ENCODE measurements at regions not wholly inside any gene's neighbourhood (a gene's known extent, or its start where the extent isn't known, plus 50 kb on each side); places are given as distances from the start of the nearest gene placed in this dataset.

DNA sequence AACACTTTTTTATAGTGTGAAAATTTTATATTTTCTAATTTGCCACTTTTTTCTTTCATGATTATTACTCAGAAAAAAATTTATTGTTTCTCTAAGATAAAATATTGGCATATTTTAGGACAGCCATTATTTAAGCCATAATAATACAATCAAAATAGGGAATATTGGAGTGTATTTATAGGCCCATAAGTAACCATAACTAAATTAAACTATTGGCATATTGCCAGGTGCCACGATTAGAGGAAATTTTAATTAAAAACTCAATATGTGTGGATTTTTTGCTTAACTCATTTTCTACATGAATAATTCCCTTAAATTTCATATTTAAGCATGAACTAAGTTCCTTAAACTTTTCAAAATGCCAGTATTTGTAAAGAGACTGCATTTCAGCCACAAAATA is 587.8 kb downstream of the IPMK start:
- no peak for TF ChIP-seq ZNF70 (CRISPR knock-in tag; IDR thresholded peaks at IDR 0.05)
- TF ChIP-seq RARB (CRISPR knock-in tag; IDR thresholded peaks at IDR 0.05), result no peak
- TF ChIP-seq, protein P1, sequence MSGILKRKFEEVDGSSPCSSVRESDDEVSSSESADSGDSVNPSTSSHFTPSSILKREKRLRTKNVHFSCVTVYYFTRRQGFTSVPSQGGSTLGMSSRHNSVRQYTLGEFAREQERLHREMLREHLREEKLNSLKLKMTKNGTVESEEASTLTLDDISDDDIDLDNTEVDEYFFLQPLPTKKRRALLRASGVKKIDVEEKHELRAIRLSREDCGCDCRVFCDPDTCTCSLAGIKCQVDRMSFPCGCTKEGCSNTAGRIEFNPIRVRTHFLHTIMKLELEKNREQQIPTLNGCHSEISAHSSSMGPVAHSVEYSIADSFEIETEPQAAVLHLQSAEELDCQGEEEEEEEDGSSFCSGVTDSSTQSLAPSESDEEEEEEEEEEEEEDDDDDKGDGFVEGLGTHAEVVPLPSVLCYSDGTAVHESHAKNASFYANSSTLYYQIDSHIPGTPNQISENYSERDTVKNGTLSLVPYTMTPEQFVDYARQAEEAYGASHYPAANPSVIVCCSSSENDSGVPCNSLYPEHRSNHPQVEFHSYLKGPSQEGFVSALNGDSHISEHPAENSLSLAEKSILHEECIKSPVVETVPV (CRISPR knock-in tag; IDR thresholded peaks at IDR 0.05), result no peak
- TF ChIP-seq SNAI2 (CRISPR knock-in tag; IDR thresholded peaks at IDR 0.05), result no peak
- TF ChIP-seq TCF4 (CRISPR knock-in tag; IDR thresholded peaks at IDR 0.05; ENCODE audit: borderline replicate concordance), result no peak
- no peak for TF ChIP-seq PPARA (CRISPR knock-in tag; IDR thresholded peaks at IDR 0.05; ENCODE audit: borderline replicate concordance)
- TF ChIP-seq, protein P2, sequence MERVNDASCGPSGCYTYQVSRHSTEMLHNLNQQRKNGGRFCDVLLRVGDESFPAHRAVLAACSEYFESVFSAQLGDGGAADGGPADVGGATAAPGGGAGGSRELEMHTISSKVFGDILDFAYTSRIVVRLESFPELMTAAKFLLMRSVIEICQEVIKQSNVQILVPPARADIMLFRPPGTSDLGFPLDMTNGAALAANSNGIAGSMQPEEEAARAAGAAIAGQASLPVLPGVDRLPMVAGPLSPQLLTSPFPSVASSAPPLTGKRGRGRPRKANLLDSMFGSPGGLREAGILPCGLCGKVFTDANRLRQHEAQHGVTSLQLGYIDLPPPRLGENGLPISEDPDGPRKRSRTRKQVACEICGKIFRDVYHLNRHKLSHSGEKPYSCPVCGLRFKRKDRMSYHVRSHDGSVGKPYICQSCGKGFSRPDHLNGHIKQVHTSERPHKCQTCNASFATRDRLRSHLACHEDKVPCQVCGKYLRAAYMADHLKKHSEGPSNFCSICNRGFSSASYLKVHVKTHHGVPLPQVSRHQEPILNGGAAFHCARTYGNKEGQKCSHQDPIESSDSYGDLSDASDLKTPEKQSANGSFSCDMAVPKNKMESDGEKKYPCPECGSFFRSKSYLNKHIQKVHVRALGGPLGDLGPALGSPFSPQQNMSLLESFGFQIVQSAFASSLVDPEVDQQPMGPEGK (CRISPR knock-in tag; IDR thresholded peaks at IDR 0.05; ENCODE audit: borderline replicate concordance), result no peak
- TF ChIP-seq CSDC2 (CRISPR knock-in tag; IDR thresholded peaks at IDR 0.05), result no peak
- no peak for TF ChIP-seq TOX (CRISPR knock-in tag; IDR thresholded peaks at IDR 0.05; ENCODE audit: borderline replicate concordance)
- TF ChIP-seq BACH2 (CRISPR knock-in tag; IDR thresholded peaks at IDR 0.05; ENCODE audit: borderline replicate concordance), result no peak
- TF ChIP-seq ZNF8 (CRISPR knock-in tag; IDR thresholded peaks at IDR 0.05), result no peak
- TF ChIP-seq, protein P3, sequence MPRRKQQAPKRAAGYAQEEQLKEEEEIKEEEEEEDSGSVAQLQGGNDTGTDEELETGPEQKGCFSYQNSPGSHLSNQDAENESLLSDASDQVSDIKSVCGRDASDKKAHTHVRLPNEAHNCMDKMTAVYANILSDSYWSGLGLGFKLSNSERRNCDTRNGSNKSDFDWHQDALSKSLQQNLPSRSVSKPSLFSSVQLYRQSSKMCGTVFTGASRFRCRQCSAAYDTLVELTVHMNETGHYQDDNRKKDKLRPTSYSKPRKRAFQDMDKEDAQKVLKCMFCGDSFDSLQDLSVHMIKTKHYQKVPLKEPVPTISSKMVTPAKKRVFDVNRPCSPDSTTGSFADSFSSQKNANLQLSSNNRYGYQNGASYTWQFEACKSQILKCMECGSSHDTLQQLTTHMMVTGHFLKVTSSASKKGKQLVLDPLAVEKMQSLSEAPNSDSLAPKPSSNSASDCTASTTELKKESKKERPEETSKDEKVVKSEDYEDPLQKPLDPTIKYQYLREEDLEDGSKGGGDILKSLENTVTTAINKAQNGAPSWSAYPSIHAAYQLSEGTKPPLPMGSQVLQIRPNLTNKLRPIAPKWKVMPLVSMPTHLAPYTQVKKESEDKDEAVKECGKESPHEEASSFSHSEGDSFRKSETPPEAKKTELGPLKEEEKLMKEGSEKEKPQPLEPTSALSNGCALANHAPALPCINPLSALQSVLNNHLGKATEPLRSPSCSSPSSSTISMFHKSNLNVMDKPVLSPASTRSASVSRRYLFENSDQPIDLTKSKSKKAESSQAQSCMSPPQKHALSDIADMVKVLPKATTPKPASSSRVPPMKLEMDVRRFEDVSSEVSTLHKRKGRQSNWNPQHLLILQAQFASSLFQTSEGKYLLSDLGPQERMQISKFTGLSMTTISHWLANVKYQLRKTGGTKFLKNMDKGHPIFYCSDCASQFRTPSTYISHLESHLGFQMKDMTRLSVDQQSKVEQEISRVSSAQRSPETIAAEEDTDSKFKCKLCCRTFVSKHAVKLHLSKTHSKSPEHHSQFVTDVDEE (CRISPR knock-in tag; IDR thresholded peaks at IDR 0.05), result no peak
- TF ChIP-seq, protein P4, sequence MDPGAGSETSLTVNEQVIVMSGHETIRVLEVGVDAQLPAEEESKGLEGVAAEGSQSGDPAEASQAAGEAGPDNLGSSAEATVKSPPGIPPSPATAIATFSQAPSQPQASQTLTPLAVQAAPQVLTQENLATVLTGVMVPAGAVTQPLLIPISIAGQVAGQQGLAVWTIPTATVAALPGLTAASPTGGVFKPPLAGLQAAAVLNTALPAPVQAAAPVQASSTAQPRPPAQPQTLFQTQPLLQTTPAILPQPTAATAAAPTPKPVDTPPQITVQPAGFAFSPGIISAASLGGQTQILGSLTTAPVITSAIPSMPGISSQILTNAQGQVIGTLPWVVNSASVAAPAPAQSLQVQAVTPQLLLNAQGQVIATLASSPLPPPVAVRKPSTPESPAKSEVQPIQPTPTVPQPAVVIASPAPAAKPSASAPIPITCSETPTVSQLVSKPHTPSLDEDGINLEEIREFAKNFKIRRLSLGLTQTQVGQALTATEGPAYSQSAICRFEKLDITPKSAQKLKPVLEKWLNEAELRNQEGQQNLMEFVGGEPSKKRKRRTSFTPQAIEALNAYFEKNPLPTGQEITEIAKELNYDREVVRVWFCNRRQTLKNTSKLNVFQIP (CRISPR knock-in tag; IDR thresholded peaks at IDR 0.05; ENCODE audit: borderline replicate concordance, low read depth), result no peak
- TF ChIP-seq ARNTL (CRISPR knock-in tag; IDR thresholded peaks at IDR 0.05; ENCODE audit: borderline replicate concordance, low read depth), result no peak
- TF ChIP-seq ZNF565 (CRISPR knock-in tag; conservative IDR thresholded peaks at IDR 0.05; ENCODE audit: low read depth), result no peak
- no peak for TF ChIP-seq OSR1 (CRISPR knock-in tag; IDR thresholded peaks at IDR 0.05)
- no peak for TF ChIP-seq ISL1 (CRISPR knock-in tag; IDR thresholded peaks at IDR 0.05)
- no peak for TF ChIP-seq ESRRG (CRISPR knock-in tag; IDR thresholded peaks at IDR 0.05)
- TF ChIP-seq GLIS3 (CRISPR knock-in tag; IDR thresholded peaks at IDR 0.05), result no peak
- no peak for ATAC-seq

DNA sequence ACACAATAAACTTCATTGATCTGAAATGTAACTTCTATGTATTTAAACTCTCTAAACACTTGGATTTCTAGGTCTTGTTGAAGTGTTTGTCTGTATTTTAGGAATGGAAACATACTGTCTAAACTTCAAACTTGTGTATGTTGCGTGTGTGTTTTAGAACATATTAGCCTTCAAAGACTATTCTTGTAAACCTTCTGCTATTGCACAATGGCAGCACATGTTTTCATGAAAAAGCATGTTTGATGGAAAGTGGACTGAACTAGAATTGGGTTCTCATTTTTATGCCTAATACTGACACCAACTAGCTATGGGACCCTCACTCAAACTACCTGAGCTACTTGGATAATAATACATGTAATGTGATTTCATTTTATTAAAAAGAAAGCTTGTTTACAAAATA is 592.6 kb downstream of the IPMK start:
- ATAC-seq, result no peak
- TF ChIP-seq TOX (CRISPR knock-in tag; IDR thresholded peaks at IDR 0.05; ENCODE audit: borderline replicate concordance), result no peak
- TF ChIP-seq TCF4 (CRISPR knock-in tag; IDR thresholded peaks at IDR 0.05; ENCODE audit: borderline replicate concordance), result no peak
- TF ChIP-seq ZFP3 (CRISPR knock-in tag; IDR thresholded peaks at IDR 0.05), result no peak
- TF ChIP-seq GLIS3 (CRISPR knock-in tag; IDR thresholded peaks at IDR 0.05), result no peak
- no peak for TF ChIP-seq ZNF70 (CRISPR knock-in tag; IDR thresholded peaks at IDR 0.05)
- TF ChIP-seq ISL1 (CRISPR knock-in tag; IDR thresholded peaks at IDR 0.05), result no peak
- TF ChIP-seq CSDC2 (CRISPR knock-in tag; IDR thresholded peaks at IDR 0.05), result no peak

DNA sequence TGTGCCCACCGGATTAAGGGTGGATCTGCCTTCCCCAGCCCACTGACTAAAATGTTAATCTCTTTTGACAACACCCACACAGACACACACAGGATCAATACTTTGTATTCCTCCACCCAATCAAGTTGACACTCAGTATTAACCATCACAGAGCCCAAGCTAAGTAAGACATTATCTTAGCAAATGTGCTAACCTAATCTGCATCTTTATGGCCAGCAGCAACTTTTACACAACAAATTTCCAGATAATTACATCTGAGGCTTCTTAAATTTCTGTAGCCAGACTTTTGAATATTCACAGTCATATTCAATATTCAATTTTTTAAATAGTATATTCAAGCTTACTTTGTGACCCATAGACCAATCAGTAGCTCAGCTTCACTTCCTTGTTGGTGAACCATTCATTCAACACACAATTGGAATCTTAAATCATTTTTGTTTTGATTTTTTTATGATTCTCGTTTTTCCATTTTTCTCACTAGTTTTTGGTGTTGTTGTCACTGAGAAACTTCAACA is 594.2 kb downstream of the IPMK start:
- no peak for ATAC-seq
- TF ChIP-seq SNAI2 (CRISPR knock-in tag; IDR thresholded peaks at IDR 0.05) (no peak), ISL1 (CRISPR knock-in tag; IDR thresholded peaks at IDR 0.05) (no peak), ESRRG (CRISPR knock-in tag; IDR thresholded peaks at IDR 0.05) (no peak), TCF4 (CRISPR knock-in tag; IDR thresholded peaks at IDR 0.05; ENCODE audit: borderline replicate concordance) (no peak), ZNF70 (CRISPR knock-in tag; IDR thresholded peaks at IDR 0.05) (no peak), ARNTL (CRISPR knock-in tag; IDR thresholded peaks at IDR 0.05; ENCODE audit: borderline replicate concordance, low read depth) (no peak), ZFP30 (CRISPR knock-in tag; IDR thresholded peaks at IDR 0.05) (no peak), GLIS3 (CRISPR knock-in tag; IDR thresholded peaks at IDR 0.05) (no peak), PPARA (CRISPR knock-in tag; IDR thresholded peaks at IDR 0.05; ENCODE audit: borderline replicate concordance) (no peak), TOX (CRISPR knock-in tag; IDR thresholded peaks at IDR 0.05; ENCODE audit: borderline replicate concordance) (no peak), ZC3H10 (CRISPR knock-in tag; IDR thresholded peaks at IDR 0.05) (no peak), ZFP3 (CRISPR knock-in tag; IDR thresholded peaks at IDR 0.05) (no peak)
- TF ChIP-seq, protein P4 (CRISPR knock-in tag; IDR thresholded peaks at IDR 0.05; ENCODE audit: borderline replicate concordance, low read depth), result no peak
- TF ChIP-seq, protein P2 (CRISPR knock-in tag; IDR thresholded peaks at IDR 0.05; ENCODE audit: borderline replicate concordance), result no peak
